Spleen (tissue), 11 donors: ENCODE measurements at regions not wholly inside any gene's neighbourhood (a gene's known extent, or its start where the extent isn't known, plus 50 kb on each side); places are given as distances from the start of the nearest gene placed in this dataset.
A peak's percentile ranks its signal among the peaks of the same experiment; 100 is the strongest.

Experiments
- DNase-seq: peaks from one replicate; pipeline ENCODE4 v3.0.0-alpha.2; 2020
- H3K27ac ChIP-seq, 8 donors: fragments of 200-600 bp; sonication (generic) in 7 of 8; 1 replicate in 4 of 8; 2 replicates in 4 of 8; pipeline versions ENCODE4 v1.5.0 to v1.8.0; 2016 to 2021; ENCODE audit warnings: inconsistent platforms in 4 of 8, mild to moderate bottlenecking in 4 of 8, moderate library complexity in 1 of 8
- H3K27me3 ChIP-seq, 7 donors: fragments of 200-600 bp; sonication (generic) in 6 of 7; replicated peaks in 1 of 7; 1 replicate in 4 of 7; 2 replicates in 3 of 7; pipeline versions ENCODE4 v1.5.0 to v1.8.0; 2016 to 2021; ENCODE audit warnings: inconsistent platforms in 3 of 7, mild to moderate bottlenecking in 1 of 7
- H3K36me3 ChIP-seq, 6 donors: fragments of 200-600 bp; sonication (generic) in 5 of 6; 1 replicate in 4 of 6; 2 replicates in 2 of 6; pipeline versions ENCODE4 v1.5.0 to v1.8.0; 2016 to 2021; ENCODE audit warnings: inconsistent platforms in 2 of 6
- H3K4me1 ChIP-seq, 6 donors: fragments of 200-600 bp; sonication (generic) in 5 of 6; 1 replicate in 3 of 6; 2 replicates in 3 of 6; pipeline versions ENCODE4 v1.5.0 to v1.8.0; 2016 to 2021; ENCODE audit warnings: inconsistent platforms in 3 of 6
- H3K4me3 ChIP-seq, 8 donors: fragments of 200-600 bp; sonication (generic) in 7 of 8; 1 replicate in 4 of 8; 2 replicates in 4 of 8; pipeline versions ENCODE4 v1.5.0 to v1.8.0; 2016 to 2021; ENCODE audit warnings: inconsistent platforms in 4 of 8, mild to moderate bottlenecking in 4 of 8, moderate library complexity in 2 of 8
- H3K9me3 ChIP-seq, 8 donors: fragments of 200-600 bp; sonication (generic) in 7 of 8; 1 replicate in 4 of 8; 2 replicates in 4 of 8; pipeline versions ENCODE4 v1.5.0 to v1.8.0; 2016 to 2021; ENCODE audit warnings: inconsistent platforms in 4 of 8
- CTCF ChIP-seq, 11 experiments: fragments of 200-600 bp in 7 of 11; fragments of 450-650 bp in 4 of 11; sonication (generic) in 4 of 11; IDR thresholded peaks in 8 of 11; conservative IDR thresholded peaks in 3 of 11; 1 replicate in 7 of 11; 2 replicates in 4 of 11; pipeline versions ENCODE4 v1.4.0 to v1.8.0; 2016 to 2021; ENCODE audit warnings: antibody characterized with exemption in 11 of 11, inconsistent platforms in 4 of 11, mild to moderate bottlenecking in 1 of 11
- POLR2A ChIP-seq, 3 donors: fragments of 450-650 bp; IDR thresholded peaks; one replicate each; pipeline ENCODE4 v1.5.1; 2017; ENCODE audit warnings: antibody characterized with exemption in 3 of 3, mild to moderate bottlenecking in 1 of 3
- POLR2AphosphoS5 ChIP-seq, 3 donors: sonication (generic); formaldehyde crosslinking; IDR thresholded peaks; one replicate each; pipeline ENCODE4 v1.5.1; 2017; ENCODE audit warnings: antibody characterized with exemption in 3 of 3
- WGBS, 5 donors: extraction: QIAGEN DNeasy Blood & Tissue Kit in 3 of 5; methylation state at CpG; one replicate each; pipeline versions ENCODE4 v1.1.5 to v1.1.7; 2013 to 2018; 5-methylcytosine and 5-hydroxymethylcytosine counted together
- intact Hi-C: fragments of 100-400 bp; cut with DNase I; formaldehyde crosslinking; loops from one replicate; pipeline ENCODE4 v1.15.0; 2023; ENCODE audit warnings: low total_unique reads
- donor health status: healthy with polysubstance abuse.
- donor health status: DM: no; HTN: no; CAD: no; lungs with moderate emphysema.
- donor health status: DM: no; HTN: no; CAD: no.
- donor health status: Bipolar disorder and iron deficiency.
- donor health status: healthy.
- donor health status: DM: no; HTN: no; CAD: no.
- donor health status: DM: yes; HTN: yes; CAD: no.

GRCh38 chr11:70930215-70930614 is 322.2 kb downstream of the SHANK2 start:
- Histone ChIP-seq H3K4me3 (no peak overlapping the region), H3K9me3 (peaks cover 0 to 10% (median 2%) of the 10 kb centered on the region in 8 donors), H3K36me3 (no peaks in the 10 kb centered on the region), H3K27ac (no peak overlapping the region), H3K27me3 (peaks cover 0 to 42% (median 0%) of the 10 kb centered on the region in 7 donors), H3K4me1 (peaks cover 0 to 2% (median 0%) of the 10 kb centered on the region in 6 donors)
- no peak for DNase-seq
- TF ChIP-seq CTCF (IDR thresholded peaks at IDR 0.05 in 8 of 11, conservative IDR thresholded peaks at IDR 0.05 in 3 of 11) (no peak), POLR2AphosphoS5 (IDR thresholded peaks at IDR 0.05) (no peak), POLR2A (IDR thresholded peaks at IDR 0.05) (no peak)
- intact Hi-C loops: no loop called here
- WGBS, 5 donors: 86 to 95% (median 92%) methylated on average over 3 of the region's 3 CpGs

GRCh38 chr11:70931430-70931829 is 320.9 kb downstream of the SHANK2 start:
- WGBS, 5 donors: 62 to 78% (median 67%) methylated on average over 11 to 12 of the region's 12 CpGs
- H3K36me3 ChIP-seq: no peaks in the 10 kb centered on the region
- TF ChIP-seq POLR2A (IDR thresholded peaks at IDR 0.05): no peak
- no peak for TF ChIP-seq CTCF (IDR thresholded peaks at IDR 0.05 in 8 of 11, conservative IDR thresholded peaks at IDR 0.05 in 3 of 11)
- peak in 1 of 3 donors; percentile 10 for TF ChIP-seq POLR2AphosphoS5 (IDR thresholded peaks at IDR 0.05)
- H3K27me3 ChIP-seq: peaks cover 0 to 42% (median 0%) of the 10 kb centered on the region in 7 donors
- peaks cover 0 to 10% (median 2%) of the 10 kb centered on the region in 8 donors for H3K9me3 ChIP-seq
- H3K27ac ChIP-seq: no peak overlapping the region
- intact Hi-C loops: no loop called here
- H3K4me1 ChIP-seq: peaks cover 0 to 2% (median 0%) of the 10 kb centered on the region in 6 donors
- DNase-seq: no peak
- no peak overlapping the region for H3K4me3 ChIP-seq

DNA sequence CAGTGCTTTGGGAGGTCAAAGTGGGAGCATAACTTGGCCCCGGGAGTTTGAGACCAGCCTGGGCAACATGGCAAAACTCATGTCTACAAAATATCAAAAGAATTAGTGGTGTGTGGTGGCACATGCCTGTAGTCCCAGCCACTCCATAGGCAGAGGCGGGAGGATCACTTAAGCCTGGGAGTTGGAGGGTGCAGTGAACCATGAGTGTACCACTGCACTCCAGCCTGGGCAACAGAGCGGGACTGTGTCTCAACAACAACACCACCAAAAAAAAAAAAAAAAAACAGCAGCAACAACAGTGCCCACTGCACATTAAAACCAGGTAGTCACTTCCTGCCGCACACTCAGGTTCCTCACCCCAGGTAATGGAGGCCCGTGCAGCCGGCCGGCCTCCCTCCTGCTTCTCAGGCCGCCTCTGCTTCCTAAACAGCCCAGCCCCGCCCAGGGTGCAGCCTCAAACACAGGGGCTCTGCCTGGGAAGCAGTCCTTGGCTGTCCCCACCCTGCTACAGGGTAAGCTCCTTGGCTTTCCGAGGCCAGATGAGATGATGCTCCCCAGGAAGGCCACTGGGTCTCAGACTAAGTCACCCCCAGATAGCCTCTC is 318.3 kb downstream of the SHANK2 start:
- Histone ChIP-seq H3K27ac (no peak overlapping the region), H3K9me3 (peaks cover 0 to 17% (median 7%) of the 10 kb centered on the region in 8 donors), H3K4me3 (no peak overlapping the region), H3K27me3 (peaks cover 0 to 30% (median 0%) of the 10 kb centered on the region in 7 donors), H3K4me1 (peaks cover 0 to 2% (median 0%) of the 10 kb centered on the region in 6 donors), H3K36me3 (no peaks in the 10 kb centered on the region)
- DNase-seq: no peak
- intact Hi-C loops: no loop called here
- TF ChIP-seq POLR2AphosphoS5 (IDR thresholded peaks at IDR 0.05) (no peak), CTCF (IDR thresholded peaks at IDR 0.05 in 8 of 11, conservative IDR thresholded peaks at IDR 0.05 in 3 of 11) (no peak), POLR2A (IDR thresholded peaks at IDR 0.05) (no peak)
- WGBS, 5 donors: 84 to 93% (median 90%) methylated on average over 9 to 10 of the region's 10 CpGs

DNA sequence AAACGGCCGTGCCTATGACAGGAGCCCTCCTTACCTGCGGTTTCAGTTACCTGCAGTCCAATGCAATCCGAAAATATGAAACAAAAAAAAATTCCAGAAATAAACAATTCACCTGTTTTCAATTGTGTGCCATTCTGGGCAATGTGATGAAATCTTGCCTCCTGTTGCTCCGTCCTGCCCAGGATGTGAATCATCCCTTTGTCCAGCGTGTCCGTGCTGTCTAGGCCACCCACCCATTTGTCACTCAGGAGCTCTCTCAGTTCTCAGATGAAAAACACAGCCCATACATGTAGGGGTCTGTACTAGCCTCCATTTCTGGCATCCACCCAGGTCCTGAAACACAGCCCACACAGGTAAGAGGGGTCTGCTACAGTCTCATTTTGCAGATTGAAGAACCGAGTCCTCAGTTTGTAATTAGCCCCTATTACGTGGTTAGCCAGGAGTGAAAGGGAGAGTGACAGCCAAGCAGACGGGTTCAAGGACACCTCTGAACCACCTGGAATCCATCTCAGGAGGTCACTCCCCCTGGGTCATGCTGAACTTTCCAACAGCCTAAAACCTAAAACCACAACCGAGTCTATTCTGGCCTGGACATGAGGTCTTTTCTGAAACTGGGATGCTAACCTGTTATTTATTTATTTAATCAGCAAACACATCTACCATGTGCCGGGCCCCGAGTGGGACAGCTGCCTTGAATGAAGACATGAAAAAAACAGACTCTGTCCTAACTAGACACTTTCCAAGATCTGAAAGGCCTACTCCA is 317.2 kb downstream of the SHANK2 start:
- peaks cover 0 to 19% (median 0%) of the 10 kb centered on the region in 7 donors for H3K27me3 ChIP-seq
- DNase-seq: no peak
- H3K4me3 ChIP-seq: no peak overlapping the region
- intact Hi-C loops: no loop called here
- TF ChIP-seq CTCF (IDR thresholded peaks at IDR 0.05 in 8 of 11, conservative IDR thresholded peaks at IDR 0.05 in 3 of 11) (no peak), POLR2A (IDR thresholded peaks at IDR 0.05) (no peak), POLR2AphosphoS5 (IDR thresholded peaks at IDR 0.05) (no peak)
- WGBS, 5 donors: 73 to 87% (median 83%) methylated on average over 13 of the region's 13 CpGs
- no peaks in the 10 kb centered on the region for H3K36me3 ChIP-seq
- no peak overlapping the region for H3K27ac ChIP-seq
- peaks cover 0 to 24% (median 15%) of the 10 kb centered on the region in 8 donors for H3K9me3 ChIP-seq
- H3K4me1 ChIP-seq: peaks cover 0 to 2% (median 0%) of the 10 kb centered on the region in 6 donors
